Activated CD8-positive, alpha-beta memory T cell treated with anti-CD3 and anti-CD28 coated beads, Interleukin-2, amount 50 U/mL, for 24 hours (primary cell): ENCODE measurements at regions not wholly inside any gene's neighbourhood (a gene's known extent, or its start where the extent isn't known, plus 50 kb on each side); places are given as distances from the start of the nearest gene placed in this dataset.

ENCODE experiments used
- DNase-seq: peaks from one replicate; pipeline ENCODE4 v3.0.0-alpha.2; 2020; ENCODE audit errors: extremely low read depth

GRCh38 chr10:3467052-3467951, 294.7 kb upstream of the PITRM1 start:
- DNase-seq: no peak

GRCh38 chr10:3465406-3465891, 292.9 kb upstream of the PITRM1 start:
- DNase-seq: no peak

- no peak for DNase-seq
Observed at GRCh38 chr10:3464760-3465405, 292.3 kb upstream of the PITRM1 start.

GRCh38 chr10:3460420-3461128, 288.0 kb upstream of the PITRM1 start:
- DNase-seq: no peak

GRCh38 chr10:3455385-3456334, 283.1 kb upstream of the PITRM1 start:
- no peak for DNase-seq

- no peak for DNase-seq
Observed at GRCh38 chr10:3452683-3453361, 280.2 kb upstream of the PITRM1 start.

- no peak for DNase-seq
Observed at GRCh38 chr10:3452173-3452626, 279.6 kb upstream of the PITRM1 start.

GRCh38 chr10:3451516-3452172, 279.1 kb upstream of the PITRM1 start:
- DNase-seq: no peak

- DNase-seq: no peak
Observed at GRCh38 chr10:3446221-3446620, 273.6 kb upstream of the PITRM1 start.

- no peak for DNase-seq
Observed at GRCh38 chr10:3445648-3446047, 273.1 kb upstream of the PITRM1 start.

GRCh38 chr10:3442451-3442990, 269.9 kb upstream of the PITRM1 start:
- DNase-seq: no peak

GRCh38 chr10:3439183-3439582, 266.6 kb upstream of the PITRM1 start:
- DNase-seq: no peak

GRCh38 chr10:3438606-3439005, 266.0 kb upstream of the PITRM1 start:
- DNase-seq: no peak

- DNase-seq: no peak
Observed at GRCh38 chr10:3435671-3436070, 263.1 kb upstream of the PITRM1 start.

- no peak for DNase-seq
Observed at GRCh38 chr10:3433988-3434387, 261.4 kb upstream of the PITRM1 start.

- no peak for DNase-seq
Observed at GRCh38 chr10:3433131-3433530, 260.5 kb upstream of the PITRM1 start.

- no peak for DNase-seq
Observed at GRCh38 chr10:3432081-3432825, 259.7 kb upstream of the PITRM1 start.

GRCh38 chr10:3430501-3430900, 257.9 kb upstream of the PITRM1 start:
- DNase-seq: no peak

GRCh38 chr10:3429676-3430075, 257.1 kb upstream of the PITRM1 start:
- DNase-seq: no peak
